ENCODE measurements at regions not wholly inside any gene's neighbourhood (a gene's known extent, or its start where the extent isn't known, plus 50 kb on each side); places are given as distances from the start of the nearest gene placed in this dataset.

DNA sequence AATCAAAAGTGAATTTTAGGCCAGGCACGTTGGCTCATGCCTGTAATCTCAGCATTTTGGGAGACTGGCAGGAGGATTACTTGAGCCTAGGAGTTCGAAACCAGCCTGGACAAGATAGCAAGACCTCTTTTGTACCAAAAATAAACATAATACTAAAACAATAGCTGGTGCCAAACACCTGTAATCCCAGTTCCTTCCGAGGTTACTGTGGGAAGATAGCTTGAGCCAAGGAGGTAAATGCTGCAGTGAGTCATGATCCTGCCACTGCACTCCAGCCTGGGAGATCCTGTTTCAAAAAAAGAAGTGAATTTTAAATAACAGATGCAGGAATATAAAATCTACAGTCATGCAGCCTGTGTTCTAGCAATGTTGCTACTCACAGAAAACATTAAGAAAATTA lies 488.3 kb downstream of the PPARGC1A start:
- TF ChIP-seq, protein P1, sequence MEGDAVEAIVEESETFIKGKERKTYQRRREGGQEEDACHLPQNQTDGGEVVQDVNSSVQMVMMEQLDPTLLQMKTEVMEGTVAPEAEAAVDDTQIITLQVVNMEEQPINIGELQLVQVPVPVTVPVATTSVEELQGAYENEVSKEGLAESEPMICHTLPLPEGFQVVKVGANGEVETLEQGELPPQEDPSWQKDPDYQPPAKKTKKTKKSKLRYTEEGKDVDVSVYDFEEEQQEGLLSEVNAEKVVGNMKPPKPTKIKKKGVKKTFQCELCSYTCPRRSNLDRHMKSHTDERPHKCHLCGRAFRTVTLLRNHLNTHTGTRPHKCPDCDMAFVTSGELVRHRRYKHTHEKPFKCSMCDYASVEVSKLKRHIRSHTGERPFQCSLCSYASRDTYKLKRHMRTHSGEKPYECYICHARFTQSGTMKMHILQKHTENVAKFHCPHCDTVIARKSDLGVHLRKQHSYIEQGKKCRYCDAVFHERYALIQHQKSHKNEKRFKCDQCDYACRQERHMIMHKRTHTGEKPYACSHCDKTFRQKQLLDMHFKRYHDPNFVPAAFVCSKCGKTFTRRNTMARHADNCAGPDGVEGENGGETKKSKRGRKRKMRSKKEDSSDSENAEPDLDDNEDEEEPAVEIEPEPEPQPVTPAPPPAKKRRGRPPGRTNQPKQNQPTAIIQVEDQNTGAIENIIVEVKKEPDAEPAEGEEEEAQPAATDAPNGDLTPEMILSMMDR (IDR thresholded peaks at IDR 0.05; ENCODE audit: borderline replicate concordance, extremely low read depth, insufficient read depth) = no peak
- Histone ChIP-seq H3K27ac (ENCODE audit: low read depth in 2 of 2, low read length in 2 of 2) (no peak overlapping the region), H3K27me3 (ENCODE audit: control insufficient read depth, insufficient read depth, low read length) (no peaks in the 10 kb centered on the region), H3K9ac (ENCODE audit: low read length in 3 of 3) (no peak overlapping the region), H3K9me3 (ENCODE audit: control insufficient read depth in 2 of 3, insufficient read depth in 1 of 3, low read length in 3 of 3) (no peaks in the 10 kb centered on the region), H3K4me3 (ENCODE audit: low read length in 3 of 3) (no peak overlapping the region), H3K4me1 (ENCODE audit: control insufficient read depth in 2 of 3, insufficient read depth in 2 of 3, low read depth in 1 of 3, low read length in 3 of 3) (no peaks in the 10 kb centered on the region), H3K36me3 (ENCODE audit: control insufficient read depth in 2 of 3, insufficient read depth in 3 of 3, low read length in 3 of 3) (no peaks in the 10 kb centered on the region)
- DNase-seq = no peak
- FAIRE-seq = no peak
- intact Hi-C loops (cut with DNase I) = no loop called here

DNA sequence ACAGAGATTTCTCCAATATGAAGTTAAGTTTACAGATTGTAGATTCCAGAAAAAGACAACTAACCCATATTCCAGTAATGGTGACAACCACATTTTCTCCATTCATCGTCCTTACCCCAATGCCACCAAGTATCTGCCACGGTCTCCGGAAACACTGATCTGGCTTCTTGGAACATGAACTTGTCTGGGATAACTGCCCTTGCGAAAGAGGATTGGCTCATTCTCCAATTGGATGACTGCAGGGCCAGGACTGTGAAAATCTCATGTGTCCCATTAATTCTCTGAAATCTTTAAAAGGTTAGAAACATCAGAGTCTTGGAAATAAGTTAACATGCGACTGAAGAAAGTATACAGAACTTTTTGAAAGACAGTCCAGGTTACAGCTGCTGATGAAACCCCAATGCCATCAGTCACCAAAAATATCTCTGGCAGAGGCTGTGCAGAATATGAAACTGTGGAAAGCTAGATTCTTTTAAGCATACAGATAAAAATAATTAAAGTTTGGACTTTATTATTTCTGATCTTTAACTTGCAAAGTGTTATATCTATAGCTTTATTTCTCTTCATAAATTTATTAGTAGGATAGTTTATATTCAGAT lies 496.9 kb downstream of the PPARGC1A start:
- Histone ChIP-seq H3K9ac (ENCODE audit: low read length in 3 of 3) (no peak overlapping the region), H3K9me3 (ENCODE audit: control insufficient read depth in 2 of 3, insufficient read depth in 1 of 3, low read length in 3 of 3) (no peaks in the 10 kb centered on the region), H3K27me3 (ENCODE audit: control insufficient read depth, insufficient read depth, low read length) (no peaks in the 10 kb centered on the region), H3K36me3 (ENCODE audit: control insufficient read depth in 2 of 3, insufficient read depth in 3 of 3, low read length in 3 of 3) (no peaks in the 10 kb centered on the region), H3K27ac (ENCODE audit: low read depth in 2 of 2, low read length in 2 of 2) (no peak overlapping the region), H3K4me3 (ENCODE audit: low read length in 3 of 3) (no peak overlapping the region), H3K4me1 (ENCODE audit: control insufficient read depth in 2 of 3, insufficient read depth in 2 of 3, low read depth in 1 of 3, low read length in 3 of 3) (no peaks in the 10 kb centered on the region)
- DNase-seq (no peak), FAIRE-seq (no peak)
- TF ChIP-seq, protein P1 (IDR thresholded peaks at IDR 0.05; ENCODE audit: borderline replicate concordance, extremely low read depth, insufficient read depth) = no peak
- intact Hi-C loops (cut with DNase I) = no loop called here

DNA sequence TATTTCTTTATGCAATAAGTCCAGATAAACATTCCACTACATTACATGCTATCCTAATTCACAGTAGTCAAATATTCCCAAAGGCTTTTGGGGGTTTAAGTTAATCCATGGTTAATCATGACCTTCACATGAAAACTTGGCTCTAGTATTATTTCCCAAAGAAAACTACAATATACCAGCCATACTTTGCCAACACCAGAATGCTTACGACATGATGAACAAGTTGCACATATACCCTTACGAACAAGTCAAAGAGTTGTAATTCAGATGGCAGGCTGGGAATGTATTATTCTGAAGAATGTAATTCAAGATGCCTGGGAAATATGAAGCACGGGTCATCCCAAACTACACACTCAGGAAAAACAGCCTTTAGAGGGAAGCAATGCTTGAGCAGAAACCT lies 499.6 kb downstream of the PPARGC1A start:
- Histone ChIP-seq H3K9me3 (ENCODE audit: control insufficient read depth in 2 of 3, insufficient read depth in 1 of 3, low read length in 3 of 3) (no peaks in the 10 kb centered on the region), H3K4me1 (ENCODE audit: control insufficient read depth in 2 of 3, insufficient read depth in 2 of 3, low read depth in 1 of 3, low read length in 3 of 3) (no peaks in the 10 kb centered on the region), H3K27ac (ENCODE audit: low read depth in 2 of 2, low read length in 2 of 2) (no peak overlapping the region), H3K9ac (ENCODE audit: low read length in 3 of 3) (no peak overlapping the region), H3K4me3 (ENCODE audit: low read length in 3 of 3) (no peak overlapping the region), H3K36me3 (ENCODE audit: control insufficient read depth in 2 of 3, insufficient read depth in 3 of 3, low read length in 3 of 3) (no peaks in the 10 kb centered on the region), H3K27me3 (ENCODE audit: control insufficient read depth, insufficient read depth, low read length) (no peaks in the 10 kb centered on the region)
- TF ChIP-seq, protein P1 (IDR thresholded peaks at IDR 0.05; ENCODE audit: borderline replicate concordance, extremely low read depth, insufficient read depth) = no peak
- intact Hi-C loops (cut with DNase I) = no loop called here
- DNase-seq (no peak), FAIRE-seq (no peak)
